Transverse colon (tissue), 3 donors: ENCODE measurements at regions not wholly inside any gene's neighbourhood (a gene's known extent, or its start where the extent isn't known, plus 50 kb on each side); places are given as distances from the start of the nearest gene placed in this dataset.

Source experiments
- CTCF ChIP-seq, 5 experiments: fragments of 200-600 bp in 3 of 5; fragments of 450-650 bp in 2 of 5; sonication (generic) in 3 of 5; IDR thresholded peaks; 1 replicate in 2 of 5; 2 replicates in 3 of 5; pipeline ENCODE4 v1.5.1; 2016 to 2017; ENCODE audit warnings: antibody characterized with exemption in 5 of 5, inconsistent platforms in 3 of 5, mild to moderate bottlenecking in 2 of 5, moderate library complexity in 1 of 5
- EP300 ChIP-seq: sonication (generic); formaldehyde crosslinking; IDR thresholded peaks from one replicate; pipeline ENCODE4 v1.6.1; 2017; ENCODE audit warnings: antibody characterized with exemption, low read depth
- POLR2A ChIP-seq: fragments of 450-650 bp; IDR thresholded peaks from one replicate; pipeline ENCODE4 v1.6.1; 2016; ENCODE audit warnings: antibody characterized with exemption, mild to moderate bottlenecking, moderate library complexity

- TF ChIP-seq CTCF (IDR thresholded peaks at IDR 0.05) (no peak), POLR2A (no peak), EP300 (no peak)
Observed at GRCh38 chr15:35933531-35933930, 387.6 kb upstream of the DPH6 start.
